ENCODE measurements at regions not wholly inside any gene's neighbourhood (a gene's known extent, or its start where the extent isn't known, plus 50 kb on each side); places are given as distances from the start of the nearest gene placed in this dataset.

GRCh38 chr2:128817171-128817570, 498.5 kb upstream of the HS6ST1 start:
- no peak for DNase-seq (ENCODE audit: low spot score)

GRCh38 chr2:128817813-128818212, 499.1 kb upstream of the HS6ST1 start:
- no peak for DNase-seq (ENCODE audit: low spot score)

GRCh38 chr2:128818248-128818647, 499.6 kb upstream of the HS6ST1 start:
- DNase-seq (ENCODE audit: low spot score), result no peak

GRCh38 chr2:128818704-128819491, 500.2 kb upstream of the HS6ST1 start:
- DNase-seq (ENCODE audit: low spot score), result no peak

GRCh38 chr2:128820452-128820851, 501.8 kb upstream of the HS6ST1 start:
- DNase-seq (ENCODE audit: low spot score), result no peak

GRCh38 chr2:128821010-128821409, 502.3 kb upstream of the HS6ST1 start:
- DNase-seq (ENCODE audit: low spot score), result no peak

- DNase-seq (ENCODE audit: low spot score), result no peak
Observed at GRCh38 chr2:128832946-128833663, 514.4 kb upstream of the HS6ST1 start.

- no peak for DNase-seq (ENCODE audit: low spot score)
Observed at GRCh38 chr2:128833664-128834027, 515.0 kb upstream of the HS6ST1 start.

GRCh38 chr2:128834207-128834879, 515.7 kb upstream of the HS6ST1 start:
- DNase-seq (ENCODE audit: low spot score), result no peak

GRCh38 chr2:128834880-128835252, 516.2 kb upstream of the HS6ST1 start:
- DNase-seq (ENCODE audit: low spot score), result no peak

GRCh38 chr2:128835342-128835855, 516.7 kb upstream of the HS6ST1 start:
- no peak for DNase-seq (ENCODE audit: low spot score)

- DNase-seq (ENCODE audit: low spot score), result no peak
Observed at GRCh38 chr2:128835974-128836373, 517.3 kb upstream of the HS6ST1 start.

- DNase-seq (ENCODE audit: low spot score), result no peak
Observed at GRCh38 chr2:128836559-128837100, 518.0 kb upstream of the HS6ST1 start.

- DNase-seq (ENCODE audit: low spot score), result no peak
Observed at GRCh38 chr2:128838244-128838643, 519.6 kb upstream of the HS6ST1 start.

- DNase-seq (ENCODE audit: low spot score), result no peak
Observed at GRCh38 chr2:128841803-128842202, 523.1 kb upstream of the HS6ST1 start.

- no peak for DNase-seq (ENCODE audit: low spot score)
Observed at GRCh38 chr2:128867311-128867710, 548.6 kb upstream of the HS6ST1 start.

GRCh38 chr2:128867936-128868636, 549.4 kb upstream of the HS6ST1 start:
- no peak for DNase-seq (ENCODE audit: low spot score)

GRCh38 chr2:128868686-128869551, 550.3 kb upstream of the HS6ST1 start:
- no peak for DNase-seq (ENCODE audit: low spot score)

GRCh38 chr2:128874608-128875007, 555.9 kb upstream of the HS6ST1 start:
- no peak for DNase-seq (ENCODE audit: low spot score)

- no peak for DNase-seq (ENCODE audit: low spot score)
Observed at GRCh38 chr2:128876986-128877983, 558.6 kb upstream of the HS6ST1 start.

Data from ecto neural progenitor cell (in vitro differentiated cells).